GM12891 (cell line): ENCODE measurements at regions not wholly inside any gene's neighbourhood (a gene's known extent, or its start where the extent isn't known, plus 50 kb on each side); places are given as distances from the start of the nearest gene placed in this dataset.

Source experiments
- PAX5 ChIP-seq: IDR thresholded peaks from 2 replicates; pipeline ENCODE4 v1.6.1; 2011; ENCODE audit warnings: low read length, moderate library complexity, mild to moderate bottlenecking; ENCODE audit not compliant: insufficient read depth, severe bottlenecking
- POLR2A ChIP-seq: IDR thresholded peaks from 2 replicates; pipeline ENCODE4 v1.6.1; 2011; ENCODE audit warnings: low read depth, low read length, control low read depth
- POLR2AphosphoS5 ChIP-seq: IDR thresholded peaks from 2 replicates; pipeline ENCODE4 v1.6.1; 2011; ENCODE audit warnings: low read depth, low read length, control low read depth
- POU2F2 ChIP-seq: IDR thresholded peaks from 2 replicates; pipeline ENCODE4 v1.6.1; 2011; ENCODE audit warnings: low read depth, mild to moderate bottlenecking, control low read depth, low read length, moderate library complexity
- TAF1 ChIP-seq: IDR thresholded peaks from 2 replicates; pipeline ENCODE4 v1.6.1; 2011; ENCODE audit warnings: low read depth, low read length, control low read depth

- TF ChIP-seq POLR2A (no peak), TAF1 (no peak), POLR2AphosphoS5 (no peak), PAX5 (no peak), POU2F2 (no peak)
These were observed 149.7 kb upstream of the TNFAIP3 start for GRCh38 chr6:137717074-137718073.
